HepG2 (cell line): ENCODE measurements at regions not wholly inside any gene's neighbourhood (a gene's known extent, or its start where the extent isn't known, plus 50 kb on each side); places are given as distances from the start of the nearest gene placed in this dataset.
A peak's percentile ranks its signal among the peaks of the same experiment; 100 is the strongest.

ENCODE experiments used
- CCAR2 ChIP-seq: fragments of 200-400 bp; formaldehyde crosslinking; optimal IDR thresholded peaks from 2 replicates; pipeline ENCODE3; 2018; ENCODE audit warnings: low read depth, mild to moderate bottlenecking, low read length, moderate library complexity
- DMAP1 ChIP-seq: IDR thresholded peaks from 2 replicates; pipeline ENCODE4 v1.6.1; 2016
- DNMT3B ChIP-seq: conservative IDR thresholded peaks from 2 replicates; pipeline ENCODE4 v1.6.1; 2016; ENCODE audit warnings: missing biosample characterization, control low read depth
- E2F5 ChIP-seq: sonication (generic); formaldehyde crosslinking; conservative IDR thresholded peaks from 2 replicates; pipeline ENCODE4 v1.4.0; 2020; ENCODE audit warnings: missing genetic modification reagents
- FOSL2 ChIP-seq: sonication (generic); formaldehyde crosslinking; IDR thresholded peaks from 2 replicates; pipeline ENCODE4 v1.4.0; 2020; ENCODE audit warnings: missing genetic modification reagents
- KDM1A ChIP-seq: IDR thresholded peaks from 2 replicates; pipeline ENCODE4 v1.6.1; 2016; ENCODE audit warnings: missing compliant biosample characterization
- KIAA2018 ChIP-seq: sonication (generic); formaldehyde crosslinking; IDR thresholded peaks from 2 replicates; pipeline ENCODE4 v1.5.0; 2020; ENCODE audit warnings: mild to moderate bottlenecking, missing genetic modification reagents, borderline replicate concordance
- MBD4 ChIP-seq: IDR thresholded peaks from 2 replicates; pipeline ENCODE4 v1.6.1; 2012; ENCODE audit warnings: low read length, inconsistent platforms, borderline replicate concordance
- NFYC ChIP-seq: IDR thresholded peaks from 2 replicates; pipeline ENCODE4 v1.6.1; 2016; ENCODE audit warnings: missing genetic modification reagents, missing compliant biosample characterization
- RFX3 ChIP-seq: IDR thresholded peaks from 2 replicates; pipeline ENCODE4 v1.6.1; 2016; ENCODE audit warnings: missing biosample characterization, missing genetic modification reagents
- SALL2 ChIP-seq: sonication (generic); formaldehyde crosslinking; IDR thresholded peaks from 2 replicates; pipeline ENCODE4 v1.8.1; 2023; ENCODE audit warnings: mild to moderate bottlenecking, missing genetic modification reagents, inconsistent platforms
- SIX4 ChIP-seq: sonication (generic); formaldehyde crosslinking; IDR thresholded peaks from 2 replicates; pipeline ENCODE4 v1.4.0; 2020; ENCODE audit warnings: missing genetic modification reagents
- TFDP2 ChIP-seq: sonication (generic); formaldehyde crosslinking; IDR thresholded peaks from 2 replicates; pipeline ENCODE4 v1.4.0; 2020; ENCODE audit warnings: missing genetic modification reagents
- ZBTB8A ChIP-seq: sonication (generic); formaldehyde crosslinking; IDR thresholded peaks from 2 replicates; pipeline ENCODE4 v1.4.0; 2020; ENCODE audit warnings: mild to moderate bottlenecking, low read depth, missing genetic modification reagents, borderline replicate concordance
- ZFP36 ChIP-seq: fragments of 150-350 bp; IDR thresholded peaks from 2 replicates; pipeline ENCODE4 v1.6.1; 2018; ENCODE audit warnings: borderline replicate concordance, low read length, low read depth; ENCODE audit not compliant: partially characterized antibody
- ZNF281 ChIP-seq: sonication (generic); formaldehyde crosslinking; IDR thresholded peaks from 2 replicates; pipeline ENCODE4 v1.4.0; 2020; ENCODE audit warnings: missing genetic modification reagents, borderline replicate concordance

GRCh38 chr15:62569460-62570404 is 404.6 kb upstream of the C2CD4B start (continued):
- TF ChIP-seq KIAA2018 (CRISPR knock-in tag) = no peak
- peak; percentile 81 for TF ChIP-seq SIX4 (CRISPR knock-in tag)
- TF ChIP-seq NFYC = no peak
- peak; percentile 52; the same call in 1 of the 2 replicates for TF ChIP-seq TFDP2 (CRISPR knock-in tag)
- no peak for TF ChIP-seq RFX3 (CRISPR knock-in tag)
- peak; percentile 85 for TF ChIP-seq FOSL2 (CRISPR knock-in tag)
- TF ChIP-seq DMAP1 (CRISPR knock-in tag) = no peak
- no peak for TF ChIP-seq E2F5 (CRISPR knock-in tag)
- peak; percentile 62; the same call in 1 of the 2 replicates for TF ChIP-seq ZNF281
- no peak for TF ChIP-seq ZBTB8A (CRISPR knock-in tag)
- TF ChIP-seq KDM1A = 0 out of 2 replicates have a peak, but pooled peaks have one; percentile 22
- TF ChIP-seq CCAR2 = peak; percentile 18
- TF ChIP-seq SALL2 = no peak
- 0 out of 2 replicates have a peak, but pooled peaks have one; percentile 41 for TF ChIP-seq DNMT3B (CRISPR knock-in tag)
- TF ChIP-seq MBD4 = peak; percentile 84; the same call in 1 of the 2 replicates
- peak; percentile 81 for TF ChIP-seq ZFP36
